ENCODE measurements at regions not wholly inside any gene's neighbourhood (a gene's known extent, or its start where the extent isn't known, plus 50 kb on each side); places are given as distances from the start of the nearest gene placed in this dataset.

DNA sequence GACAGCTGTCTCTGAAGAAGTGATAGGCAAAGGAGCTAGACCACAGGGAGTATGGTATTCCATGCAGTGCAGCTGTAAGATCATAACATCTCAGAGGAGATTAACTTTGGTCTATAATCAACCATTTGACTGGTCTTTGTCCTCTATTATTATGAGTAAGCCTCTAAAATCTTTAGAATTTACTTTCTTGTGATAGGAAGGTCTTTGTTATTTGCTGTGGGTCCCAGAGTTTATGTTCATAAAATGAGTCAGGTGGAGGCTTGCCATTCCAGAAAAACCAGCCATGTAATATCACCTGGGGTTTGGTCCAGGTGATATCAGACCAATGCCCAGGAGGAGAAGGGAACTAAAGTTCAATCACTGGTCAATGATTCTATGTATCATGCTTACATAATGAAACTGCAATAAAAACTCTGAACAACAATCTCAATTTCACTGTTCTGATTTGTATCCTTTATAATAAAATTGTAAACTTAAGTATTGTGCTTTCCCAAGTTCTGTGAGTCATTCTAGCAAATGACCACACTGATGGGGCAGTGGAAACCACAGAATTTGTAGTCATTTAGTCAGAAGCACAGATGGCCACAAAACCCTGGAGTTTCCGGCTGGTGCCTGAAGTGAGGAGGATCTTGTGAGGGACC lies 239.6 kb upstream of the TRAM1L1 start:
- DNase-seq (ENCODE audit: low read depth, low spot score), result no peak

DNA sequence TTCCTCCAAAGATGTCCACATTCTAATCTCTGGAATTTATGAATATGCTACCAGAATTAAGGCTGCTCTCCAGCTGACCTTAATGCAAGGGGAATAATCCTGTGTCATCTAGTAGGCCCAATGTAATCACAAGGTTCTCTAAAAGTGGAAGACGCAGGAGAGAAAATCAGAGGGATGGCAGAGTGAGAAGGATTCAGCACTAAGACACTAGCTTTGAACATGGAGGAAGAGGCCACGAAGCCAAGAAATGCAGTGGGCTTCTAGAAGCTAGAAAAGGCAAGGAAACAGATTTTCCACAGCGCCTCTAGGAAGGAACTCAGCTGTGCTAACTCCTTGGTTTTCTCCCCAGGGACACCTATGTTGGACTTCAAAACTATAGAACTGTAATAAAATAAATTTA lies 240.7 kb upstream of the TRAM1L1 start:
- no peak for DNase-seq (ENCODE audit: low read depth, low spot score)

DNA sequence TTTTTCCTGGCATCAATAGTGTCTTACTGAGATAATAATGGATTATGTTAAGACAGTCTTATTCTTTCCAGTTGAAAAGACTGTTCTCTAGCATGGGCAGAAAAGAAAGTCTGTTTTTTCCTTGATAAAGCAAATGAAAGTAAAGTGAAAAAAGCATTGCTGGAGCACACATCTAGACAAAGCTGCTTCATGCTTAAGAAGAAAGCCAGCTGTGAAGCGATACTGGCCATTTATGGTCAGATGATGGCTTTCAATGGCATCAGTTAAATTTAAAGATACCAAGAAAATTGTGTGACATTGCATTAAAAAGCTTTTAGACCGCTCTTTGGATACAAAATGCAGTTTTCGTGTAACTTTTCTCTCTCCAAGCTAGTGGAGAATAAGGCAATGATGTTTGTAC lies 242.1 kb upstream of the TRAM1L1 start:
- DNase-seq (ENCODE audit: low read depth, low spot score), result no peak

DNA sequence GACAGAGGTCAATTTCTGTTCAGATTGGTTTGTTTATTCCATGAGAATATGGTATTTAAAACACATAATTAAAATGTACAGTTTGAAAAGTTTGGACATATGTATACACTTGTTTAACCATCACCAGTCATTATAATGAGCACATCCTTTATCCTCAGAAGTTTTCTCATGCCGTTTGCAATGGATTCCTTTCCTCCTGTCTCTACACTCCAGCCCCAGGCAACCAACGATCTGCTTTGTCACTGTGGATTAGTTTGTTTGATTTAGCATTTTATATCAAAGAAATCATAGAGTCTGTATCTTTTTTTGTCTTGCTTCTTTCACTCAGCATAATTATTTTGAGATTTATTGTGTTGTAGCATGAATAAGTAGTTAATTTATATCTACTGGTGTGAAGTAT lies 243.0 kb upstream of the TRAM1L1 start:
- no peak for DNase-seq (ENCODE audit: low read depth, low spot score)

- no peak for DNase-seq (ENCODE audit: low read depth, low spot score)
These were observed 246.4 kb upstream of the TRAM1L1 start for GRCh38 chr4:117331817-117332216.

GRCh38 chr4:117334451-117335188 lies 249.2 kb upstream of the TRAM1L1 start:
- DNase-seq (ENCODE audit: low read depth, low spot score), result no peak

DNA sequence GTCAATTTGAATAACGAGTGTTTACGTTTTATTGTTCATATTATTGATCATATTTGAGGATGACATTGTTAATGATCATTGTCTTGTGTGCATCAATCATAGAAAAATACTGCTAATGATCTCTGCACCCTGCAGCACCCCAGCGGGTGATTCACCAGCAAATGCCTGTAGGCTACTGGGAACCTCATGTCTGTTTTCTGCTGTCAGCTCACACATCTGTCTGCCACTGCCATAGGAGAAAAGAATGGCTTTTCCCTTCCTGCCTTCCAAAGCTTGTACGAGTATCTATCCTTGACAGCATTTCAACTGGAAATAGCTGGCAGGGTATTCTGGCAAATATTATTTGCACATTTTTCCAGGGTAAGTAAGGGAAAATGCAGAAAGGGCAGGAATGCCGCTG lies 272.1 kb upstream of the TRAM1L1 start:
- DNase-seq (ENCODE audit: low read depth, low spot score), result no peak

DNA sequence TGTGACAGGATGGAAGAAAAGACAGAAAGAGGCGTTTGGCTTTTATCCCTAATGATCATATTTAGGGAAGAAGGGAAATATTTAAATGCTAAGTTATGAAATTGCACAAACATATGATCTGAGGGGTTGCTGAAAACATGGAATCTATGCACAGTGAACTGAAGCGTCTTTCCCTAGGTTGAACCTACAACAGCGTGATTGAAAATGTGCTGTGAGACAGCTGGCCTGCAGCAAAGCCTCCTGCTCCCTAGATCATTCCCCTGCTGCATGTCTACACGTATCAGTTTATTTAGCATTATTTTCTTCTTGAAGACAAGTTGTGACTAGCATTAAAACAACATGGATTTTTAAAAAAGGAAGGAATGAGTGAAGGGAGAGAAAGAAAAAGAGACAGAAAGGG lies 272.5 kb upstream of the TRAM1L1 start:
- DNase-seq (ENCODE audit: low read depth, low spot score), result no peak

GRCh38 chr4:117370944-117371668 lies 285.7 kb upstream of the TRAM1L1 start:
- DNase-seq (ENCODE audit: low read depth, low spot score), result no peak

DNA sequence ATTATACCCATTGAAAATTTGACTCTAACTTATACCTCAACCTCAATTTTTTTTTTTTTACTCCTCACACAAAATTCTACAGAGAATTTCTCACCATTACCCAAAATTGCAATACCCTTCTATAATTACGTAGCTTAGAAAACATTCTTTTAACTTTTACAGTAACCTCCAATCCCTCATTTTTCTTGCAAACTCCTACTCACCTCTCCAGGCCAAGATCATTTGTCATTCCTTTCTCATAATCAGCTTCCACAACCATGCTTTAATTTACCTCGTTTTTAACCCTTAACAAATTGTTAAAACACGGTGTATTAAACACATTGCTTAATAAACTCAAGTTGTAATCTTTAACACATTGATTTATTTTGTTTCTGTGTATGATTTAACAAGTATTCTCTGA lies 289.7 kb upstream of the TRAM1L1 start:
- DNase-seq (ENCODE audit: low read depth, low spot score), result no peak

DNA sequence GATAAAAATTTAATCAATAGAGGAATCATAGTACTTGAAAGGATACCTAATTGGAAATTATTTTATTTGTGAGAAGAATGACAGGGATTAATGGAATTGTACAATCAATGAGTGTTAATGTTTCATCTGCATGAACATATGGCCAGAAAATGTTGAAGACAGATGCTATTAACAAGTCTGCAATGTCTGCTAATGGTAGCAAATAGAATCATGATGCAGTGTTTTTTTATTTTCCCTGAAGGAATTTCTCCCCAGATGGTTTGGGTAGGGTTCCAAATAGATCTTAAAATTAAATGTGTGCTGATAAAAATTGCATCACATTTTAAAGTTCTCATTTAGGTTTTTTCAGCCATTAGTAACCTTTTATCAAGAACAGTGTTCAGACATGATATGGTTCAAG lies 291.3 kb upstream of the TRAM1L1 start:
- no peak for DNase-seq (ENCODE audit: low read depth, low spot score)

DNA sequence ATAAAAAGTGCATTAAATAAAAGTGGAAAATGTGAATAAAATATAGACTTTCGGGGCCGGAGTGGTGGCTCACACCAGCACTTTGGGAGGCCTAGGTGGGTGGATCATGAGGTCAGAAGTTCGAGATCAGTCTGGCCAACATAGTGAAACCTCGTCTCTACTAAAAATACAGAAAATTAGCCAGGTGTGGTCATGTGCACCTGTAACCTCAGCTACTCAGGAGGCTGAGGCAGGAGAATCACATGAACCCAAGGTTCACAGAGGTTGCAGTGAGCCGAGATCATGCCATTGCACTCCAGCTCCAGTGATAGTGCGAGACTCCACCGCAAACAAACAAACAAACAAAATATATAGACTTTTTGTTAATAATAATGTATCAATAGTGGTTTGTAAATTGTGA lies 293.6 kb upstream of the TRAM1L1 start:
- no peak for DNase-seq (ENCODE audit: low read depth, low spot score)

DNA sequence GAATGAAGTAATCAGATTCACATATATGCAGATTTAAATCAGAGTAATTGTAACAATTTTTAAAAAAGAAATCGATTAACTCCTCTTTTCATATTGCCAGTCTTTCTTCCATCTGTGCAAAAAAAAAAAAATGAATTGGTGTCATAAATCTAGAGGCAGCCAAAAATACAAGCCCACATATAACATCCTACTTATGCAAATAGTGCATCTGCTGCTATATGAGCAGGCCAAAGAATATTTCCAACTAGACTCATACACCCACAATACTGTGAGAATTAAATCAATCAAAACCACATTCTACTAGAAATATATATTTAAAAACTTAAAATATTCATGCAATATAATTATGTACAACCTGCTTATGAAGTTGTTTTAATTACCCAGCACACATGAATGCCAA lies 298.1 kb upstream of the TRAM1L1 start:
- DNase-seq (ENCODE audit: low read depth, low spot score), result no peak

- DNase-seq (ENCODE audit: low read depth, low spot score), result no peak
These were observed 300.1 kb upstream of the TRAM1L1 start for GRCh38 chr4:117385526-117385925.

DNA sequence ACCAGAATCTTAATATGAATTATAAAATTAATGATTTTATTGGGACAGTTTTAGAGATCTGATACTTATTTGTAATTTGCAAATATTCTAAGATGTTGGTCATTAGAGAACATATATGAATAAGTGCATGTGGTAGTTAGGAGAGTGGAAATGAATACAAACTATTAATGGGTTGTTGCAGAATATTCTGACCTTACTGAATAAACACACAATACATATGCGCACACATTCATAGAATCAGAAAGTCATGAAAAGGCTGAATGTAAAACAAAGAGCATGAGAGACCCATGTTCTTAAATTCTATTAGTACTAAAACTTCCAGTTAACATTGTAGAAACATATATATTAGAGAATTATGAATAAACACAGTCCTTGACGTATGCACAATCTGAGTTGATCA lies 301.7 kb upstream of the TRAM1L1 start:
- DNase-seq (ENCODE audit: low read depth, low spot score), result no peak

GRCh38 chr4:117400039-117400835 lies 314.9 kb upstream of the TRAM1L1 start:
- no peak for DNase-seq (ENCODE audit: low read depth, low spot score)

DNA sequence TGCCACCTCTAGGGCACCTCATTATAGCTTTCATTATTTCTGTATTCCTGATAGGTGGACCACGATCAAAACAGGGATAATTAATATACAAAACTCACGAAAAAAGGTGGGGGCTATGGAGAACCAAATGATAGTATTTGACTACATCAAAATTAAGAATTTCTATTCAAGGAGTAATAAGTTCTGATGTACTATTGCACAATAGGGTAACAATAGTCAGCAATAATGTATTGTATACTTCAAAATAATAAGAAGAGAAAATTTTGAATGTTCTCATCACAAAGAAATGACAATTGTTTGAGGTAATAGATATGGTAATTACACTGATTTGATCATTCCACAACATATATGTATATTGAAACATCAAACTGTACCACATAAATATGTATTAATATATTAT lies 327.3 kb upstream of the TRAM1L1 start:
- no peak for DNase-seq (ENCODE audit: low read depth, low spot score)

DNA sequence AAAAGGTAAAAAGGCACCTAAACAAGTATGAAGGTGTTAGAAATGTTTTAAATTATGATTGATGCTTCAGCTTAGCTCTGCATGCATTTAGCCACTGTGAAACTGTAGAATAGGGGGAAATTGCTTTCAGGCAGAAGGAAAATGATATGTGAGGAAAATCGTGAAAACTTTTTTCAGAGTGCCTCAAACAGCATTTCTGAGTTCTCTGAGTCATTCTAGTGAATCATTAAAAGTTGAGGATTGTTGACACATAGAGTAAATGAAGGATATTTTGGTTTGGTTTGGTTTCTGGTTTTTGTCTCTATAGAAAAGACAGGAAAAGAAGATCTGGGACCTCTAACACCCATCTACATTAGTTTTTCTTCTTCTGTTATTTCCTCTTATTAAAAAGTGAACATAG lies 332.5 kb upstream of the TRAM1L1 start:
- no peak for DNase-seq (ENCODE audit: low read depth, low spot score)

DNA sequence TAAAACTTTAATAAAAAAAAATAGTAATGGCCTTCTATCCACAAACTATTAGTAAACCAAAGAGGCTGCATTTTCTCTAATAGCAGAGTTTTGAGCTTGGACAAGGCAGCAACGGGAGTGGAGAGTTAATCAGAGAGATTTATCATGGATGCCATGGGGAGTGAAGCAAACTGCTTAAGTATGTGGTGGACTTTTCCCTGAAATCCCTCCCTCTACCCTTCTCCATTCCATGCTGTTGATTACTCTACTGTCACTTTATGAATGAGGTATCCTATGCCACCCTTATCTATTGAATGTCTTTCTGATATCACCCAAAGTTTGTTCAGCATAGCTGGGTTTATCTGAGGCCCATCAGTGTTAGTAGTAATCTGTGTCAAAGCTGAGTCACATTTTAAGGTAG lies 335.6 kb upstream of the TRAM1L1 start:
- no peak for DNase-seq (ENCODE audit: low read depth, low spot score)

GRCh38 chr4:117421706-117422105 lies 336.3 kb upstream of the TRAM1L1 start:
- DNase-seq (ENCODE audit: low read depth, low spot score), result no peak

- no peak for DNase-seq (ENCODE audit: low read depth, low spot score)
These were observed 336.9 kb upstream of the TRAM1L1 start for GRCh38 chr4:117422297-117422696.

DNA sequence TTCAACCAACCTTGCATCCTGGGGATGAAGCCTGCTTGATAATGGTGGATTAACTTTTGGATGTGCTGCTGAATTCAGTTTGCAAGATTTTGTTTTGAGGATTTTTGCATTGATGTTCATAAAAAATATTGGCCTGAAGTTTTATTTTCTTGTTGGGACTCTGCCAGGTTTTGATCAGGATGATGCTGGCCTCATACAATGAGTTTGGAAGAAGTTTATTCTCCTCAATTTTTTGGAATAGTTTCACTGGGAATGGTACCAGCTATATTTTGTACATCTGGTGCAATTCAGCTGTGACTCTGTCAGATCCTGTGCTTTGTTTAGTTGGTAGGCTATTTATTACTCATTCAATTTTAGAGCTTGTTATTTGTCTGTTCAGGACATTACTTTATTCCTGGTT lies 340.3 kb upstream of the TRAM1L1 start:
- DNase-seq (ENCODE audit: low read depth, low spot score), result no peak

All from iPS DF 19.7 (cell line).